Osteocyte (in vitro differentiated cells): ENCODE measurements at regions not wholly inside any gene's neighbourhood (a gene's known extent, or its start where the extent isn't known, plus 50 kb on each side); places are given as distances from the start of the nearest gene placed in this dataset.

Source experiments
- DNase-seq: peaks from one replicate; pipeline ENCODE4 v3.0.0; 2021; ENCODE audit warnings: mixed read lengths; ENCODE audit not compliant: unreplicated experiment; ENCODE audit errors: extremely low spot score
- H3K27ac Mint-ChIP-seq: one replicate; pipeline ENCODE4 v1.8.0; 2021; ENCODE audit warnings: mild to moderate bottlenecking, mixed read lengths; ENCODE audit not compliant: unreplicated experiment
- H3K27me3 Mint-ChIP-seq: one replicate; pipeline ENCODE4 v1.8.0; 2021; ENCODE audit warnings: mixed read lengths; ENCODE audit not compliant: unreplicated experiment
- H3K36me3 Mint-ChIP-seq: one replicate; pipeline ENCODE4 v1.8.0; 2021; ENCODE audit warnings: mixed read lengths; ENCODE audit not compliant: unreplicated experiment
- H3K4me1 Mint-ChIP-seq: one replicate; pipeline ENCODE4 v1.8.0; 2021; ENCODE audit warnings: mixed read lengths; ENCODE audit not compliant: unreplicated experiment
- H3K4me3 Mint-ChIP-seq: one replicate; pipeline ENCODE4 v1.8.0; 2021; ENCODE audit warnings: mild to moderate bottlenecking, moderate library complexity, mixed read lengths; ENCODE audit not compliant: unreplicated experiment
- H3K9me3 Mint-ChIP-seq: one replicate; pipeline ENCODE4 v1.8.0; 2021; ENCODE audit warnings: mixed read lengths; ENCODE audit not compliant: unreplicated experiment
- TF ChIP-seq, protein P1 (sequence below): fragments of 200-600 bp; sonication (generic); IDR thresholded peaks from 2 replicates; pipeline ENCODE4 v1.5.0; 2021; ENCODE audit warnings: antibody characterized with exemption, mild to moderate bottlenecking, moderate library complexity

DNA sequence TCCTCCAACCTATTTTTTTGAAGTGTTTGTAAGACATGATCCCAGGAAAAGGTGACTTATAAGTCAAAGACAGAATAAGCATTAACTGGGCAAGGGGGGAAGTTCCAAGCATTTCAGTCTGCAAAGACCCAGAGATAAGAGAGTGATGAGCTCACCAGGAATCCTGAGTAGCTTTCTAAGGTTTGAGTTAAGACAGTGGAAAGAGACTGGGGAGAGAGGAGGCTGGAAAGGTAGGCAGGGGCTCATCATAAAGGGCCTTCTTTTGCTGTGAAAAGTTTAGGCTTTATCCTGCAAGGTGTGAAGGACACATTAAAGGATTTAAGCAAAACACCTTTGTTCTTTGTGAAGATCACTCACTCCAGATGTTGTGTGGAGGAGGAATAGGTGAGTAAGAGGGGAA is 438.8 kb downstream of the CHL1 start:
- no peak overlapping the region for H3K4me3 Mint-ChIP-seq
- H3K27me3 Mint-ChIP-seq, result no peaks in the 10 kb centered on the region

DNA sequence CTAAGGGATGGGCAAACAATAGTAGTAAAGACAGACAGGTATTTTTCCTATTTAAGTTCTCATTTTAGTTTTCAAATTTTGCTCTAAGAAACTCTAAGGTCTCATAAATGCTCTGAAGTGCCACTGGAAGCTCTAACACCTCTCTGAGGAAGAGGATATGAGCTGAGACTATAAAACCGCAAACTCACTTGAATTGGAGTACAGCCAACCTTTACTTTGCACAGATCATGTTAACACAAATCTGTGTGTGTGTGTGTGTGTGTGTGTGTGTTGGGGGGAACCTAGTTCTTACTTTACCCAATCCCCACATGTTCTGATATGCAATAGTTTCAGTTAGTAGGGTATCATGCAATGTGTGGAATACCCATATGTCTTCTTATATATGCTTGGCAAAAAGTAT is 446.8 kb downstream of the CHL1 start:
- no peak overlapping the region for H3K4me3 Mint-ChIP-seq
- H3K27me3 Mint-ChIP-seq, result no peaks in the 10 kb centered on the region
- no peaks in the 10 kb centered on the region for H3K36me3 Mint-ChIP-seq
- no peaks in the 10 kb centered on the region for H3K9me3 Mint-ChIP-seq
- no peak for DNase-seq
- no peaks in the 10 kb centered on the region for H3K4me1 Mint-ChIP-seq
- TF ChIP-seq, protein P1, sequence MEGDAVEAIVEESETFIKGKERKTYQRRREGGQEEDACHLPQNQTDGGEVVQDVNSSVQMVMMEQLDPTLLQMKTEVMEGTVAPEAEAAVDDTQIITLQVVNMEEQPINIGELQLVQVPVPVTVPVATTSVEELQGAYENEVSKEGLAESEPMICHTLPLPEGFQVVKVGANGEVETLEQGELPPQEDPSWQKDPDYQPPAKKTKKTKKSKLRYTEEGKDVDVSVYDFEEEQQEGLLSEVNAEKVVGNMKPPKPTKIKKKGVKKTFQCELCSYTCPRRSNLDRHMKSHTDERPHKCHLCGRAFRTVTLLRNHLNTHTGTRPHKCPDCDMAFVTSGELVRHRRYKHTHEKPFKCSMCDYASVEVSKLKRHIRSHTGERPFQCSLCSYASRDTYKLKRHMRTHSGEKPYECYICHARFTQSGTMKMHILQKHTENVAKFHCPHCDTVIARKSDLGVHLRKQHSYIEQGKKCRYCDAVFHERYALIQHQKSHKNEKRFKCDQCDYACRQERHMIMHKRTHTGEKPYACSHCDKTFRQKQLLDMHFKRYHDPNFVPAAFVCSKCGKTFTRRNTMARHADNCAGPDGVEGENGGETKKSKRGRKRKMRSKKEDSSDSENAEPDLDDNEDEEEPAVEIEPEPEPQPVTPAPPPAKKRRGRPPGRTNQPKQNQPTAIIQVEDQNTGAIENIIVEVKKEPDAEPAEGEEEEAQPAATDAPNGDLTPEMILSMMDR, result no peak
- H3K27ac Mint-ChIP-seq, result no peak overlapping the region

More for the DNA sequence above, 438.8 kb downstream of the CHL1 start:
- Mint-ChIP-seq H3K4me1 (no peaks in the 10 kb centered on the region), H3K36me3 (no peaks in the 10 kb centered on the region), H3K27ac (no peak overlapping the region), H3K9me3 (no peaks in the 10 kb centered on the region)
- TF ChIP-seq, protein P1, result no peak
- DNase-seq, result no peak

DNA sequence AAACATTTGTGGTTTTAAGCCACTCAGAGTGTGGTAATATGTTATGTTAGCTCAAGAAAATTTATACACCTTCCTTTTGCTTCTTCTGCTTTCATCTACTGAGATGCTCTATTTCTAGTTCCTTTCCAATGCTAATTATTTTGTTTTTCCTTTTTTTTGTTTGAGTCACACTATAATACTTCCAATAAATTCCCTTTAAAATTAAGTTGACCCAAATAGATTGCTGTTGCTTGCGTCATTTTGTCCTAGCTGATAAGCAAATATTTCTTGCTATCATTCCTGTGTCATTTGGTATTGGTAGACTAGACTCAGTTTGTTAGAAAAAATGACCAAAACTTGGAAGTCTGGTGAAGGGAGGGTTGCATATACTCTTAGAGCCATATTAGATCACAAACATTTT is 437.0 kb upstream of the CNTN6 start:
- Mint-ChIP-seq H3K27ac (no peak overlapping the region), H3K36me3 (no peaks in the 10 kb centered on the region), H3K4me3 (no peak overlapping the region), H3K4me1 (no peaks in the 10 kb centered on the region), H3K9me3 (no peaks in the 10 kb centered on the region), H3K27me3 (no peaks in the 10 kb centered on the region)
- TF ChIP-seq, protein P1, result no peak
- no peak for DNase-seq

DNA sequence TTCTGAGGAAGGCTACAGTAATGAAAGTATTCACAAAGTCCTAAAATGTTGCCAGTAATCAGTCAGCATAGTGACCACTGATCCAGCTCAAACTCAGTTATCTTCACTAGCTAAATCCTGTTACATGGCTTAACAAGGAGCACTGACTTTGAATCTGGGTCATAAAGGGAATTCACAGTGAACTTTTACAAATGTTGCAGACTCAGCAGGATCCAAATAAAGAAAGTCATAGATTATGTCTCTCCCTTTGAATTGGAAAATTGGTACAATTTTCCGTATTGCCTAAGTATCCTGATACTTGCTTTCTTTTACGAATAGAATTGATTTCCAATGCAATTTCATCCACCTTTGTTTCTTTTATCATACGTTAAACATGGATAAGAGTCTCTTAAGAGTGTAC is 431.5 kb upstream of the CNTN6 start:
- H3K9me3 Mint-ChIP-seq, result no peaks in the 10 kb centered on the region
- no peak for DNase-seq
- no peaks in the 10 kb centered on the region for H3K36me3 Mint-ChIP-seq
- no peaks in the 10 kb centered on the region for H3K4me1 Mint-ChIP-seq
- H3K4me3 Mint-ChIP-seq, result no peak overlapping the region
- TF ChIP-seq, protein P1, result no peak
- no peak overlapping the region for H3K27ac Mint-ChIP-seq
- H3K27me3 Mint-ChIP-seq, result no peaks in the 10 kb centered on the region

DNA sequence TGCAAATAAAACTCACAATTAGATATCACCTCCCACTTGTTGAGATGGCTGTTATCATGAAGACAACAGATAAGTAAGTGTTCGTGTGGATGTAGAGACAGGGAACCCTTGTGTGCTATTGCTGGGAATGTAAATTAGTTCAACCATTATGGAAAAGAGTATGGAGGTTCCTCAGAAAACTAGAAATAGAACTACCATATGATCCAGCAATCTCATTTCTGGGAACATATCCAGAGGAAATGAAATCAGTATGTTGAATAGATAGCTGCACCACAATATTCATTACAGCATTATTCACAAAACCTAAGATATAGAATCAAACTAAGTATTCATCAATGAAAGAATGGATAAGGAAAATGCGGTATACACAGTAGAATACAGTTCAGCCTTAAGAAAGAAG is 418.7 kb upstream of the CNTN6 start:
- TF ChIP-seq, protein P1, result no peak
- H3K27me3 Mint-ChIP-seq, result no peaks in the 10 kb centered on the region
- H3K4me3 Mint-ChIP-seq, result no peak overlapping the region

More for the DNA sequence above, 418.7 kb upstream of the CNTN6 start:
- H3K9me3 Mint-ChIP-seq, result peaks cover 15% of the 10 kb centered on the region
- H3K27ac Mint-ChIP-seq, result no peak overlapping the region
- DNase-seq, result no peak
- H3K36me3 Mint-ChIP-seq, result no peaks in the 10 kb centered on the region
- no peaks in the 10 kb centered on the region for H3K4me1 Mint-ChIP-seq
